ENCODE measurements at regions not wholly inside any gene's neighbourhood (a gene's known extent, or its start where the extent isn't known, plus 50 kb on each side); places are given as distances from the start of the nearest gene placed in this dataset.

DNA sequence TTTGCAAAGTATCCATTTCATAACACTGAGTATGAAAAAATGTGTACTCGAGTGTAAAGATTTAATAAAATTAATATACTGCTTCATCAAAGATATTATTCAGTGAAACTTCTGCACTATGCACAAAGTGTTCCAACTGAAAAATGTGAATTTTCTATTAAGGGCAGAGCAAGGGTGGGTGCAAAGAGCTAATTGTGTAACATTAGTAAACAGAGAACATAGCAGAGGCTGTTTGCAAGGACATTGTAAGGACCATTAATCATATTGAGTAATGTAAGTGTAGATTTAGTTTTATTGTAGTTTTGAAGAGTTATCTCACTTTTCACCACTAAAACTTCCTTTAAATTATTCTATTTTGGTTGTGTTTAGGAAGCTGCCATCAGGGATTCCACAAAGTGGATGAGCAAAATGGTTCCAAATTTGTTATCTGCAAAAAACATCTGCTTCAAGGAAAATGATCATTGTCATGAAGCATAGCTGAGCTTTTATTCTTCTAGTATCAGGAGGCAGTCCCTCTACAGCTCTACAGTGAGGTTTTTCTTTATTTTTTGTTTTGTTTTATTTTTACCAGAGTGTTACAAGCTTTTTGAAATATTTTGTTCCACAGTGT, 1375.4 kb downstream of the SLITRK1 start:
- no peak for TF ChIP-seq FOXK2 (IDR thresholded peaks at IDR 0.05)
- TF ChIP-seq HDGF (IDR thresholded peaks at IDR 0.05; ENCODE audit: borderline replicate concordance), result no peak
- no peak for TF ChIP-seq FOXM1 (IDR thresholded peaks at IDR 0.05; ENCODE audit: borderline replicate concordance)
- no peak for TF ChIP-seq SUZ12 (IDR thresholded peaks at IDR 0.05)
- no peak for TF ChIP-seq CTBP1 (IDR thresholded peaks at IDR 0.05; ENCODE audit: borderline replicate concordance)
- no peak for TF ChIP-seq BHLHE40 (IDR thresholded peaks at IDR 0.05; ENCODE audit: borderline replicate concordance)
- TF ChIP-seq ZNF384 (IDR thresholded peaks at IDR 0.05), result no peak
